ENCODE measurements at regions not wholly inside any gene's neighbourhood (a gene's known extent, or its start where the extent isn't known, plus 50 kb on each side); places are given as distances from the start of the nearest gene placed in this dataset.

- TF ChIP-seq POLR2A (IDR thresholded peaks at IDR 0.05) (no peak), CTCF (IDR thresholded peaks at IDR 0.05) (no peak)
Observed at GRCh38 chr11:109612496-109612895, 190.5 kb downstream of the C11orf87 start.

Data from ovary (tissue), 3 donors.